ENCODE measurements at regions not wholly inside any gene's neighbourhood (a gene's known extent, or its start where the extent isn't known, plus 50 kb on each side); places are given as distances from the start of the nearest gene placed in this dataset.

- H3K36me3 ChIP-seq (ENCODE audit: control insufficient read depth, insufficient read depth, low read length): no peaks in the 10 kb centered on the region
- H3K4me3 ChIP-seq (ENCODE audit: low read depth, low read length): no peak overlapping the region
- TF ChIP-seq CTCF (IDR thresholded peaks at IDR 0.05; ENCODE audit: insufficient read depth, low read length, poor library complexity, severe bottlenecking): no peak
- no peaks in the 10 kb centered on the region for H3K27me3 ChIP-seq (ENCODE audit: control insufficient read depth, insufficient read depth, low read length)
- DNase-seq (ENCODE audit: low read depth): no peak
Observed at GRCh38 chr2:204197336-204198005, 260.9 kb downstream of the ICOS start.

- no peak for DNase-seq (ENCODE audit: low read depth)
- no peaks in the 10 kb centered on the region for H3K27me3 ChIP-seq (ENCODE audit: control insufficient read depth, insufficient read depth, low read length)
- TF ChIP-seq CTCF (IDR thresholded peaks at IDR 0.05; ENCODE audit: insufficient read depth, low read length, poor library complexity, severe bottlenecking): no peak
- H3K4me3 ChIP-seq (ENCODE audit: low read depth, low read length): no peak overlapping the region
- H3K36me3 ChIP-seq (ENCODE audit: control insufficient read depth, insufficient read depth, low read length): no peaks in the 10 kb centered on the region
Observed at GRCh38 chr2:204199357-204199756, 262.8 kb downstream of the ICOS start.

- DNase-seq (ENCODE audit: low read depth): no peak
- Histone ChIP-seq H3K27me3 (ENCODE audit: control insufficient read depth, insufficient read depth, low read length) (no peaks in the 10 kb centered on the region), H3K36me3 (ENCODE audit: control insufficient read depth, insufficient read depth, low read length) (no peaks in the 10 kb centered on the region), H3K4me3 (ENCODE audit: low read depth, low read length) (no peak overlapping the region)
- TF ChIP-seq CTCF (IDR thresholded peaks at IDR 0.05; ENCODE audit: insufficient read depth, low read length, poor library complexity, severe bottlenecking): no peak
Observed at GRCh38 chr2:204201507-204201906, 264.9 kb downstream of the ICOS start.

- Histone ChIP-seq H3K36me3 (ENCODE audit: control insufficient read depth, insufficient read depth, low read length) (no peaks in the 10 kb centered on the region), H3K4me3 (ENCODE audit: low read depth, low read length) (no peak overlapping the region), H3K27me3 (ENCODE audit: control insufficient read depth, insufficient read depth, low read length) (no peaks in the 10 kb centered on the region)
- DNase-seq (ENCODE audit: low read depth): no peak
- TF ChIP-seq CTCF (IDR thresholded peaks at IDR 0.05; ENCODE audit: insufficient read depth, low read length, poor library complexity, severe bottlenecking): no peak
Observed at GRCh38 chr2:204202253-204202652, 265.7 kb downstream of the ICOS start.

GRCh38 chr2:204203704-204204103 lies 267.1 kb downstream of the ICOS start:
- no peaks in the 10 kb centered on the region for H3K27me3 ChIP-seq (ENCODE audit: control insufficient read depth, insufficient read depth, low read length)
- no peaks in the 10 kb centered on the region for H3K36me3 ChIP-seq (ENCODE audit: control insufficient read depth, insufficient read depth, low read length)
- DNase-seq (ENCODE audit: low read depth): no peak
- H3K4me3 ChIP-seq (ENCODE audit: low read depth, low read length): no peak overlapping the region
- no peak for TF ChIP-seq CTCF (IDR thresholded peaks at IDR 0.05; ENCODE audit: insufficient read depth, low read length, poor library complexity, severe bottlenecking)

- DNase-seq (ENCODE audit: low read depth): no peak
- Histone ChIP-seq H3K27me3 (ENCODE audit: control insufficient read depth, insufficient read depth, low read length) (no peaks in the 10 kb centered on the region), H3K4me3 (ENCODE audit: low read depth, low read length) (no peak overlapping the region), H3K36me3 (ENCODE audit: control insufficient read depth, insufficient read depth, low read length) (no peaks in the 10 kb centered on the region)
- no peak for TF ChIP-seq CTCF (IDR thresholded peaks at IDR 0.05; ENCODE audit: insufficient read depth, low read length, poor library complexity, severe bottlenecking)
Observed at GRCh38 chr2:204205082-204205481, 268.5 kb downstream of the ICOS start.
